ENCODE measurements at regions not wholly inside any gene's neighbourhood (a gene's known extent, or its start where the extent isn't known, plus 50 kb on each side); places are given as distances from the start of the nearest gene placed in this dataset.

GRCh38 chr4:14329228-14329627 lies 673.1 kb upstream of the CPEB2 start (continued):
- no peak for TF ChIP-seq ZBTB33 (IDR thresholded peaks at IDR 0.05; ENCODE audit: borderline replicate concordance, low read depth)
- TF ChIP-seq EZH2phosphoT487 (IDR thresholded peaks at IDR 0.05; ENCODE audit: borderline replicate concordance, low read depth) = no peak
- no peak for TF ChIP-seq RCOR1 (IDR thresholded peaks at IDR 0.05; ENCODE audit: low read length)
- no peak for TF ChIP-seq MXI1 (IDR thresholded peaks at IDR 0.05; ENCODE audit: low read depth, low read length)
- no peak for TF ChIP-seq MAX (IDR thresholded peaks at IDR 0.05; ENCODE audit: low read depth)
- TF ChIP-seq GATA2 (CRISPR knock-in tag; IDR thresholded peaks at IDR 0.05) = no peak
- no peak for TF ChIP-seq JUND (IDR thresholded peaks at IDR 0.05)
- no peak for TF ChIP-seq RXRA (IDR thresholded peaks at IDR 0.05; ENCODE audit: borderline replicate concordance, low read depth)
- TF ChIP-seq CHD2 (IDR thresholded peaks at IDR 0.05; ENCODE audit: low read length, partially characterized antibody) = no peak
- no peak for TF ChIP-seq EP300 (IDR thresholded peaks at IDR 0.05; ENCODE audit: borderline replicate concordance in 1 of 2, low read depth in 1 of 2, low read length in 1 of 2)
- TF ChIP-seq FOXM1 (IDR thresholded peaks at IDR 0.05; ENCODE audit: low read depth) = no peak
- no peak for TF ChIP-seq YY1 (IDR thresholded peaks at IDR 0.05; ENCODE audit: low read depth)
- no peak for TF ChIP-seq FOXJ3 (CRISPR knock-in tag; IDR thresholded peaks at IDR 0.05)

- Histone ChIP-seq H3K9me2 (no peaks in the 10 kb centered on the region), H2AFZ (ENCODE audit: low read depth) (no peak overlapping the region), H3F3A (replicated peaks; ENCODE audit: insufficient read depth) (no peaks in the 10 kb centered on the region), H3K27ac (ENCODE audit: low read depth in 2 of 2, low read length in 1 of 2) (no peak overlapping the region), H3K4me2 (no peak overlapping the region), H3K4me3 (ENCODE audit: low read depth in 2 of 2, low read length in 1 of 2) (no peak overlapping the region), H3K79me2 (ENCODE audit: insufficient read depth) (no peaks in the 10 kb centered on the region), H3K4me1 (ENCODE audit: control insufficient read depth in 1 of 2, insufficient read depth in 2 of 2, low read depth in 1 of 2, low read length in 1 of 2) (peaks cover 0 to 11% of the 10 kb centered on the region in 2 experiments; a peak in 1 of 4 replicates), H3K36me3 (replicated peaks in 1 of 2; ENCODE audit: control insufficient read depth in 1 of 2, insufficient read depth in 2 of 2, low read length in 1 of 2) (no peaks in the 10 kb centered on the region), H3K27me3 (ENCODE audit: insufficient read depth) (no peaks in the 10 kb centered on the region), H3K9ac (no peak overlapping the region), H3K9me3 (no peaks in the 10 kb centered on the region), H4K20me1 (ENCODE audit: insufficient read depth) (no peaks in the 10 kb centered on the region)
- ChIA-PET POLR2A (no interaction called here), CTCF (no interaction called here)
- no peak for TF ChIP-seq JUND (IDR thresholded peaks at IDR 0.05)
- no peak for DNase-seq
- WGBS (ENCODE audit: low lambda C conversion rate) = 68% methylated on average over 2 of the region's 2 CpGs
Observed at GRCh38 chr4:14333616-14334015, 668.7 kb upstream of the CPEB2 start.

GRCh38 chr4:14334166-14334565 lies 668.1 kb upstream of the CPEB2 start:
- Histone ChIP-seq H3F3A (replicated peaks; ENCODE audit: insufficient read depth) (no peaks in the 10 kb centered on the region), H3K4me2 (no peak overlapping the region), H3K79me2 (ENCODE audit: insufficient read depth) (no peaks in the 10 kb centered on the region), H3K27ac (ENCODE audit: low read depth in 2 of 2, low read length in 1 of 2) (no peak overlapping the region), H3K36me3 (replicated peaks in 1 of 2; ENCODE audit: control insufficient read depth in 1 of 2, insufficient read depth in 2 of 2, low read length in 1 of 2) (no peaks in the 10 kb centered on the region), H2AFZ (ENCODE audit: low read depth) (no peak overlapping the region), H3K9ac (no peak overlapping the region), H3K9me2 (no peaks in the 10 kb centered on the region), H3K27me3 (ENCODE audit: insufficient read depth) (no peaks in the 10 kb centered on the region), H3K9me3 (no peaks in the 10 kb centered on the region), H3K4me3 (ENCODE audit: low read depth in 2 of 2, low read length in 1 of 2) (no peak overlapping the region), H3K4me1 (ENCODE audit: control insufficient read depth in 1 of 2, insufficient read depth in 2 of 2, low read depth in 1 of 2, low read length in 1 of 2) (peaks cover 0 to 11% of the 10 kb centered on the region in 2 experiments; a peak in 1 of 4 replicates), H4K20me1 (ENCODE audit: insufficient read depth) (no peaks in the 10 kb centered on the region)
- ChIA-PET CTCF (no interaction called here), POLR2A (no interaction called here)
- no peak for DNase-seq
- TF ChIP-seq MAX (IDR thresholded peaks at IDR 0.05; ENCODE audit: low read depth) (no peak), USF1 (IDR thresholded peaks at IDR 0.05; ENCODE audit: borderline replicate concordance, low read depth) (no peak), EP300 (IDR thresholded peaks at IDR 0.05; ENCODE audit: borderline replicate concordance in 1 of 2, low read depth in 1 of 2, low read length in 1 of 2) (no peak), ELF1 (IDR thresholded peaks at IDR 0.05) (no peak), REST (IDR thresholded peaks at IDR 0.05; ENCODE audit: low read depth, low read length) (no peak), MEF2A (IDR thresholded peaks at IDR 0.05; ENCODE audit: borderline replicate concordance, low read depth) (no peak), JUND (IDR thresholded peaks at IDR 0.05) (no peak), RAD21 (IDR thresholded peaks at IDR 0.05; ENCODE audit: low read length) (no peak)

Measured in SK-N-SH (cell line).